Brain microvascular endothelial cell (primary cell): ENCODE measurements at regions not wholly inside any gene's neighbourhood (a gene's known extent, or its start where the extent isn't known, plus 50 kb on each side); places are given as distances from the start of the nearest gene placed in this dataset.

Source experiments
- DNase-seq: peaks from one replicate; pipeline ENCODE4 v3.0.0-alpha.2; 2020
- H3K27ac ChIP-seq: fragments of 250-450 bp; sonication (Bioruptor Pico); 2 replicates; pipeline ENCODE4 v1.5.1; 2020; ENCODE audit warnings: mild to moderate bottlenecking, moderate library complexity
- H3K27me3 ChIP-seq: fragments of 250-450 bp; sonication (Bioruptor Pico); replicated peaks from 2 replicates; pipeline ENCODE4 v1.5.1; 2020; ENCODE audit warnings: mild to moderate bottlenecking
- H3K36me3 ChIP-seq: fragments of 250-450 bp; sonication (Bioruptor Pico); replicated peaks from 2 replicates; pipeline ENCODE4 v1.5.1; 2020; ENCODE audit warnings: mild to moderate bottlenecking
- H3K4me3 ChIP-seq: 2 replicates; pipeline ENCODE4 v1.5.1; 2011; ENCODE audit warnings: low read depth, mild to moderate bottlenecking, control low read depth, low read length, moderate library complexity
- CTCF ChIP-seq: IDR thresholded peaks from 2 replicates; pipeline ENCODE4 v1.5.1; 2011; ENCODE audit warnings: low read depth, mild to moderate bottlenecking, moderate library complexity, low read length, control low read depth, inconsistent platforms; ENCODE audit errors: missing control alignments
- in situ Hi-C: cut with HindIII; loops from 2 replicates; pipeline ENCODE4 v1.10.0; 2017; ENCODE audit warnings: low sequenced_read_pairs, low pct_ligation_motif_present

GRCh38 chr11:11167806-11168205 is 185.2 kb downstream of the CSNK2A3 start:
- no peak for DNase-seq
- no peaks in the 10 kb centered on the region for H3K36me3 ChIP-seq
- TF ChIP-seq CTCF, result no peak
- H3K27me3 ChIP-seq, result no peaks in the 10 kb centered on the region
- H3K4me3 ChIP-seq, result no peak overlapping the region
- no peak overlapping the region for H3K27ac ChIP-seq
- in situ Hi-C loops, result no loop called here

DNA sequence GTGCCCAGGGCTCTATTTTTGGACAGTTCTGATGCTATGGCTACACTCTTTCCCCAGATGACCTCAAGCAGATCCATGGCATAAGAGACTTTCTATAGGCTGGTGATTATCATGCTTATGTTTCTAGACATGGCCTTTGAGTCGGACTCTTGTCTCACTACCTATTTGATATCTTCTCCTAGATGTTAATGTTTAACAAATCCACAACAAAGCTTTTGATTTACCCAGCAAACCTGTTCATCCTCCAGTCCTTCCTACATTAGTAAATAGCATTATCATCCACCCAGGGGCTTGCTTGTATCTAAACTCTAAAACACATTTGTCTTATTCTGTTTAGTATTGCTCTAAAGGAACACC is 188.7 kb downstream of the CSNK2A3 start:
- H3K36me3 ChIP-seq, result no peaks in the 10 kb centered on the region
- no peak for TF ChIP-seq CTCF
- no peak for DNase-seq
- no peak overlapping the region for H3K27ac ChIP-seq
- H3K27me3 ChIP-seq, result no peaks in the 10 kb centered on the region
- H3K4me3 ChIP-seq, result no peak overlapping the region
- in situ Hi-C loops, result no loop called here

- DNase-seq, result no peak
- no peak overlapping the region for H3K27ac ChIP-seq
- H3K36me3 ChIP-seq, result no peaks in the 10 kb centered on the region
- in situ Hi-C loops, result no loop called here
- H3K27me3 ChIP-seq, result no peaks in the 10 kb centered on the region
- no peak overlapping the region for H3K4me3 ChIP-seq
- TF ChIP-seq CTCF, result no peak
Observed at GRCh38 chr11:11163669-11164333, 189.2 kb downstream of the CSNK2A3 start.

DNA sequence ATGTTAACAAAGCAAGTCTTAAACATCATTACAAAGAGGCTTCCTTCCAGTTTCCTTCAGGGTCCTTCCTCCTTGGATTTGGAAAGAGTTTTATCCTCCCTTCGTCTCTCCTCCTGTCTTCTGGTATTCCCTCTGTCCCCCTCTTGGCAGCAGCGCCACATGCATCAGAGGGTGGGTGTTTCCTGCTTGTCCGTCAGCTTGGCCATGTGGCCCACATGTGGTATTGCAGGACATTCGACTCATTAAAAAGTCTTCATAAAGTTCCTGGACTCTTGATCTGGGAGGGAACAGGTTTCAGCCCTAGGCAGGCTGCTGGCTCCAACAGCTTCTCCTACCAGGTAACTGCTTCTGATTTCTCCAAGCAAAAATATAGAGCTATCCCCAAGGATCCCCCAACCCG is 189.8 kb downstream of the CSNK2A3 start:
- Histone ChIP-seq H3K4me3 (no peak overlapping the region), H3K27ac (no peak overlapping the region), H3K36me3 (no peaks in the 10 kb centered on the region), H3K27me3 (no peaks in the 10 kb centered on the region)
- DNase-seq, result no peak
- TF ChIP-seq CTCF, result peak; percentile 46
- in situ Hi-C loops, result no loop called here

GRCh38 chr11:11157185-11157584 is 195.9 kb downstream of the CSNK2A3 start:
- Histone ChIP-seq H3K27me3 (no peaks in the 10 kb centered on the region), H3K36me3 (no peaks in the 10 kb centered on the region), H3K4me3 (no peak overlapping the region), H3K27ac (no peak overlapping the region)
- peak; percentile 29 for DNase-seq
- TF ChIP-seq CTCF, result peak; percentile 73
- in situ Hi-C loops, result no loop called here
